HG03064 (cell line): ENCODE measurements at regions not wholly inside any gene's neighbourhood (a gene's known extent, or its start where the extent isn't known, plus 50 kb on each side); places are given as distances from the start of the nearest gene placed in this dataset.
"Not testable (repeated sequence)": the region's sequence is repeated elsewhere in the genome, so short reads cannot be mapped to it uniquely, and the experiment has no call there.

Experiments
- ATAC-seq: cut with Tn5 transposase; IDR thresholded peaks from one replicate; pipeline ENCODE4 v1.9.1; 2021; ENCODE audit warnings: low read depth; ENCODE audit not compliant: unreplicated experiment

DNA sequence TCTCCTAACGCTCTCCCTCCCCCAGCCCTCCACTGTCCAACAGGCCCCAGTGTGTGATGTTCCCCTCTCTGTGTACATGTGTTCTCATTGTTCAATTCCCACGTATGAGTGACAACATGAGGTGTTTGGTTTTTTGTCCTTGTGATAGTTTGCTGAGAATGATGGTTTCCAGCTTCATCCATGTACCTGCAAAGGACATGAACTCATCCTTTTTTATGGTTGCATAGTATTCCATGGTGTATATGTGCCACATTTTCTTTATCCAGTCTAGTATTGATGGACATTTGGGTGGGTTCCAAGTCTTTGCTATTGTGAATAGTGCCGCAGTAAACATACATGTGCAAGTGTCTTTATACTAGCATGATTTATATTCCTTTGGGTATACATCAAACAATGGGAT is 347.4 kb downstream of the MAGEE1 start:
- ATAC-seq = not testable (repeated sequence)

DNA sequence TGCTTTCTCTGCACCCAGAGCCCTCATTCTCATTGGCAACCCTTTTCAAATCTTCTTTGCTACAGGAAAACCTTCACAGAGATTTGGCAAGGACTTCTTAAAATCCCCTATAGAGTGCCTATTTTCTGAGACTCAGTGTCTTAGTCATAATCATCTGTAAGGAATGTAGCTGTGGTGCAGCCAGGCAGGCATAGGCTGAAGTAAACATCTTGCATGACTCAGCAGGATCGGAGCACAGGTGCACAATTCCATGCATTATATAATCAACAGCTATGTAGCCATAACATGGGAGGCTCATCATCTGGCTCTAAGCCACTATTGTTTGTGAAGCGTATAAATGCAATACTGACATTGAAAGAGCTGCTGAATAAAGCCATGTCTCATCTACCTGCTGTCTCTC is 368.8 kb downstream of the MAGEE1 start:
- ATAC-seq = no peak

DNA sequence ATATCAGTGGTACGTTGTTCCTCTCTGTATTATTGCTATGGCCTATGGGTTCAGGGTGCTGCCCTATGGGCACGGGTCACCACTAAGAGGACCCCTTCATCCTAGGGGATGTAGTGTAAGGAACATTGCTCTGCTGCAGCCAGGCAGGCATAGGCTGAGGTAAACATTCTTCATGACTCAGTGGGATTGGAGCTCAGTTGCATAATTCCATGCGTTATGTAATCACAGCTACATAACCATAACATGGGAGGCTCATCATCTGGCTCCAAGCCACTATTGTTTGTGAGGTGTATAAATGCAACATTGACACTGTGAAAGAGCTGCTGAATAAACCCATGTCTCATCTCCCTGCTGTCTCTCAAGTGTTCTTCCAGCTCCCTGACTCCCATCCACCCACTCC is 375.2 kb downstream of the MAGEE1 start:
- no peak for ATAC-seq

DNA sequence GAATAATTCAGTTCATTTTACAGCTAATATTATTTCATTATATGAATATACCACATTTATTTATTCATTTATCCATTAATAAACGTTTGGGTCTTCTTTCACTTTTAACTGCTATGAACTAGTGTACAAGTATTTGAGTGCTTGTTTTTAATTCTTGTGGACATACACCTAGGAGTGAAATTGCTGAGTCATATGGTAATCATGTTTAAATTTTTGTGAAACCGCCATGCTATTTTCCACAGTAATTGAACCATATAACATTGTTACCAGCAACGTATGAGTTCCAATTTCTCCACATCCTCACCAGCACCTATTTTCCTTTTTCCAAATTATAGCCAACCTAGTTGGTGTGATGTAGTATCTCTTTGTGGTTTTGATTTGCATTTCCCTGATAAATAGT is 388.2 kb downstream of the MAGEE1 start:
- no peak for ATAC-seq

DNA sequence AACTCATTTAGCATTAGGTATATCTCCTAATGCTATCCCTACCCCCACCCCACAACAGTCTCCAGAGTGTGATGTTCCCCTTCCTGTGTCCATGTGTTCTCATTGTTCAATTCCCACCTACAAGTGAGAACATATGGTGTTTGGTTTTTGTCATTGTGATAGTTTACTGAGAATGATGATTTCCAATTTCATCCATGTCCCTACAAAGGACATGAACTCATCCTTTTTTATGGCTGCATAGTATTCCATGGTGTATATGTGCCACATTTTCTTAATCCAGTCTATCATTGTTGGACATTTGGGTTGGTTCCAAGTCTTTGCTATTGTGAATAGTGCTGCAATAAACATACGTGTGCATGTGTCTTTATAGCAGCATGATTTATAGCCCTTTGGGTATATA is 389.8 kb downstream of the MAGEE1 start:
- not testable (repeated sequence) for ATAC-seq

DNA sequence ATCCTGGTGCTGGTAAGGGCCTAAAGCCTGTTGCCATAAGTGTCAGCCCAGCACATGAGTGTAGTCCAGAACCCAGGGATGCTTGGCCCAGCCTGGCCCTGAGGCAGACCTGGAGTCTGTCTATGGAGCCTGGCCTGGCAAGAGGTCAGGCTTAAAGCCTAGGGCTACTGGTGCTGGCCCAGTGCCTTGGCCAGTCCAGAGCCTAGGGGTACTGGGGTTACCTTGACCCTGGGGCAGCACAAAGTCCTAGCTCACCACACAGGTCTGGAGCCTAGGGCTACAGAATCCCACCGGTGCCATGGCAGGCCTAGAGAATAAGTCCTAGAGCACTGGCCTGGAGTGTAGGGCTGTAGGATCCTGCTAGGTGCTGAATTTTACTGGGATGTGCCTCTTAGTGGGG is 393.8 kb downstream of the MAGEE1 start:
- ATAC-seq = no peak

DNA sequence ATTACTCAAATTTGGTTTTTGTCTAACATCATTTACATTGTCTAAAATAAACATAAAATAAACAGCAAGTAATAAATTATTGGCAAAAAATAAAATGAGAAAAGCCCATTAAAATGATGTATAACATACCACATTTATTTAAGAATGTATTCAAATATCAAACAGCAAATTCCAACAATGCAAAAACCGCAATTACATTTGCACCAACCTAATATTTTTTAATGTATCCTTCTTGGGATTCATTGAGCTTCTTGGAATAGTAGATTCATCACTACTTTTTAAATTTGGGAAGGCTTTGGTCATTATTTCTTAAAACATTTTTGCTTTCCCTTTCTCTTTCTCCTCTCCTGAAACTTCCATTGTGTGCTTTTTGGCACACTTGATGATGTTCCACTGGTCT is 400.2 kb downstream of the MAGEE1 start:
- no peak for ATAC-seq

DNA sequence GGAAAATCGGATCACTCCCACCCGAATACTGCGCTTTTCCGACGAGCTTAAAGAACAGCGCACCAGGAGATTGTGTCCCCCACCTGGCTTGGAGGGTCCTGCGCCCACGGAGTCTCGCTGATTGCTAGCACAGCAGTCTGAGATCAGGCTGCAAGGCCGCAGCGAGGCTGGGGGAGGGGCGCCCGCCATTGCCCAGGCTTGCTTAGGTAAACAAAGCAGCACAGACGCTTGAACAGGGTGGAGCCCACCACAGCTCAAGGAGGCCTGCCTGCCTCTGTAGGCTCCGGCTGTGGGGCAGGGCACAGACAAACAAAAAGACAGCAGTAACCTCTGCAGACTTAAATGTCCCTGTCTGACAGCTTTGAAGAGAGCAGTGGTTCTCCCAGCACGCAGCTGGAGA is 413.4 kb downstream of the MAGEE1 start:
- ATAC-seq = not testable (repeated sequence)

DNA sequence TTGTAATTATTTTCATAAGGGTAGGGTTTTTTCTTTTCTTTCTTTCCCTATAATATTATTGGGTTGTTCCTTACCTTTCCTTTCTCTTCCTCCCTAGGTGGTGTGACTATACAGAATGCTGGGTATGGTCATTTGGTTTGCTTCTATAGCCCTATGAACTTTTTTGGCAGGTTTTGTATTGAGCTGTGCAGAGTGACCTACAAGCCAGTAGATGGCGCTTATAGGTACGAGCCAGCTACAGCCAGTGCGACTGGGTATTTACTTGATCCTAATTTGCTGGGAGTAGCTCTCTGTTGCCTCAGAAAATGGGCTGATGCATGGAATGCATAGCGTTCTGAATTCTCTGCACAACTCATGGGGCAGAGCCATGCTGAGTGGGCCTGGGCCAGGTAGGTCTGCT is 423.3 kb downstream of the MAGEE1 start:
- no peak for ATAC-seq

DNA sequence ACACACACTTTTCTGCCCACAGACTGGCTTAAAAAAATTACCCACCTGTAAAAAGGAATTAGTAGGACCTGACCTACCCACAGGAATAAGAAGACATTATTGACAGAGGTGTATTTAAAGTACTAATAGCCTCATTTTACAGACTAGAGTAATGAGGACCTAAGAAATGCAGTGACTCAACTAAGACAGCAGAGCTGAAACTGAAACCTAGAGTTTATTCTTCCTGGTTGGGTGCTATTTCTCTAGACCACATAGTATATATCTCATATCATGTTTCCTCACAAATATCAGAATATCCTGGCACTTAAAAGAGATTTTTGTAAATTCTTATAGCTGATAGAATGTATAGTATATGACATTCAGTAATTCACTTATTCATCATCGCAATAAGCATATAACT is 435.0 kb downstream of the MAGEE1 start:
- no peak for ATAC-seq

DNA sequence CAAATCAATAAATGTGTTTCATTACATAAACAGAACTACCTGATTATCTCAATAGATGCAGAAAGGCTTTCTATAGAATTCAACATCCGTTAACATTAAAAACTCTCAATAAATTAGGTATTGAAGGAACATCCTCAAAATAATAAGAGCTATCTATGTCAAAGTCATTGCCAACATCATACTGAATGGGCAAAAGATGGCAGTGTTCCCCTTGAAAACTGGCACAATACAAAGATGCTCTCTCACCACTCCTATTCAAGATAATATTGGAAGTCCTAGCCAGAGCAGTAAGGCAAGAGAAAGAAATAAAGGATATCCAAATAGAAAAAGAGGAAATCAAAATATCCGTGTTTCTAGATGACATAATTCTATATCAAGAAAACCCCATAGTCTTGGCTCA is 466.4 kb downstream of the MAGEE1 start:
- ATAC-seq = no peak

DNA sequence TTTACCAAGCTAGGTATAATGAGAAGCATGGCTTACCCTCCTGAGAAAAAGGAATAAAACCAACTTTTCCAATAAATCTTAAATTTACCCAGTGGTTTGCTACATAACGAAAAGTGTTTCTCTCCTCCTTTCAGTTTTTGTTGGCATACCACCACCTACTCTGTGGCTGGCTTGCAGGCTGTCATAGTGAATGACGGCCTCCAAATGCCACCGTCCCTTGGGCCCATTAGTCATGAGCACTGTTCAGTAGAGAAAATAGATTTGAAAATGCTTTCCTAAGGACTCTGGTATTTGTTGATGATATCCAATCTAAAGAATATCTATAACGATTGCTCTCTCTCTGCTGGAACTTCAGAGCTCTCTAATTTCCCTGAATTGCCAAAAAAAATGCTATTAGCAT is 488.3 kb downstream of the MAGEE1 start:
- no peak for ATAC-seq

DNA sequence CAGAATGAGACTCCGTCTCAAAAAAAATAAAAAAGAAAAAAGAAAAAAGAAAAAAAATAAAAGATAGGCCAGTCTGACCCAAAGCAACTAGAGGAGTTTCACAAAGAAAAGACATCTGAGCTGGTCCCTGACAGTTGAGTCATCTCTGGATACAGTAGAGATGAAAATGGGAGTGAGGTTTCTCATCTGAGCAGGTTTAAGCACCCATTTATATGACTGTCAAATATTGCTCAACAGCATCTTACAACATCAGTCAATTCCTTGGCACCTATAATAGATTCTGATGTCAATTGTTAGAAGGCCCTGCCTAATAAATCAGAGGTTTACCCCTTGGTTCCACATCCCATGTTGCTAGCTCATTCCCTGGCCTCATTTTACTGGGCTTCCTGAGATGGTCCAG is 490.5 kb downstream of the MAGEE1 start:
- no peak for ATAC-seq

DNA sequence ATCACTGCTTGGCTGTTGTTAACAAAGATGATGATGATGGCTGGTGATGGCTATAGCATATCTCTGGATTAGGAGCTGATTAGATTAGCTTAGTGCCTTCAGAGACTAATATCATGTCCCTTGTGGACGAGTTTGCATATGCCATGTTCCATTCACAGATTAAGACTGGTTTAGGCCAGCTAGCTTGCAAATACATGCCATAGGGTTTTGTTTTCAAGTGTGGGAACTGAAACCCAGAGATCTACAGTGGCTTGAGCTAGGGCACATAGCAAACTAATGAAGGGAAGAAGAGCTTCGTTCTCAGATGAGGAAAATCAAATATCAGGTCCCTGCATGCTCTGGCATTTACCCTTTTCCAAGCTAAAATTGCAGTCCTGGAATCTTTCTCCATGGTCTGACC is 492.3 kb downstream of the MAGEE1 start:
- no peak for ATAC-seq

DNA sequence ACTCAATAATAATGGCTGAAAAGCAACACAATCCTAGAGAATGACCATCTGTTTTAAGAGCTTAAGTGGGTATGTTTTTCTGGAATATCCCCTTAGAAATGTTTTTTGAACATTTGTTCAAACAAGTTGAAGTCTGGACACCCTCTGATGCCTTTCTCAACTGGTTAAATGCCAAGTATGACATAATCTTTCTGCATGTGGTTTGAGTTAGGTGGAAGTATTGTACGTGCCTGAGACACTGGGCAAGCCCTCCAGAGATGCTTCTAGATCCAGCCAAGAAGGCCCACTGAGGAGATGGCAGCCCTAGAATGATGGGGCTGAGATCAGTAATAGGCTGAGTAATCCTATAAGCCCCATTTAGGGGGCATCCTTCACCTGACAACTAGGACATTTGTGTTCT is 493.1 kb downstream of the MAGEE1 start:
- no peak for ATAC-seq

DNA sequence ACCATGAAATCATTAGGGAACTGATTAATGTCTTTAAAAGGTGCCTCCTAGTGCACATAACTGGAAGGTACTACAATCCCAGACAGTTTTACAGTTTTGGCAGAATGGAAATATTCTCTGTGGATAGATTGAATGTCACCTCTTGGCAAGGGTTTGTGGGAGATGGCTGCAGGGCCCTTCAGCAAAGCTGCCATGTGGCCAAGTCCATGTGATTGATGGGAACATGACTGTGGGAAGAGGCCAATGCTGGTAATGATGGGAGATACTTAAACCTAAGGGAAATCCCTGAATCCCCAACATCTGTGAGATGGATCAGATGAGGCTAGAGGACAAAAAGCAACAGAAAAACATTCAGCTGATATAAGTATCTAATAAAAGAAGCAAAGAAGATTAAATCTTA is 493.7 kb downstream of the MAGEE1 start:
- no peak for ATAC-seq

DNA sequence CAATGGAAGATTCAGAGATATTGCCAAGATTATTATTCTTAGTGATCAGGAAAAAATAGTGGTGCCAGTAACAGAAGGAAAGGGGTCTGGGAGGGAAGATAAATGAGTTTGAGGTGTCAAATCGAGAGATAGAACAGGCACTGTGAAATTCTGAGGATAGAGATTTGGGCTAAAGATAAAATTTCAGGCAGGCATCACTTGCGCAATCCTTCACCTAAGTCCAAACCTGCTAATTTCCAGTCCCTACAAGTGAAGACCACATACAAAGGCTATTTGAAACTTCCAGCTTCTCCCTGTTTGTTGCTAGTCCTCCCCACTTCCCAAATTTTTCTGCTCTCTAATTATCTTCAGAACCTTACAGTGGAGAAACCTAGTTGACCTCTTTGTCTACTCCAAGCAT is 494.6 kb downstream of the MAGEE1 start:
- no peak for ATAC-seq

DNA sequence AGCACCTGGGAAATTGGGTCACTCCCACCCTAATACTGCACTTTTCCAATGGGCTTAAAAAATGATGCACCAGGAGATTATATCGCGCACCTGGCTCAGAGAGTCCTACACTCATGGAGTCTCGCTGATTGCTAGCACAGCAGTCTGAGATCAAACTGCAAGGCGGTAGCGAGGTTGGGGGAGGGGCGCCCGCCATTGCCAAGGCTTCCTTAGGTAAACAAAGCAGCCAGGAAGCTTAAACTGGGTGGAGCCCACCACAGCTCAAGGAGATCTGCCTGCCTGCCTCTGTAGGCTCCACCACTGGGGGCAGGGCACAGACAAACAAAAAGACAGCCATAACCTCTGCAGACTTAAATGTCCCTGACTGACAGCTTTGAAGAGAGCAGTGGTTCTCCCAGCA is 497.1 kb downstream of the MAGEE1 start:
- ATAC-seq = not testable (repeated sequence)

DNA sequence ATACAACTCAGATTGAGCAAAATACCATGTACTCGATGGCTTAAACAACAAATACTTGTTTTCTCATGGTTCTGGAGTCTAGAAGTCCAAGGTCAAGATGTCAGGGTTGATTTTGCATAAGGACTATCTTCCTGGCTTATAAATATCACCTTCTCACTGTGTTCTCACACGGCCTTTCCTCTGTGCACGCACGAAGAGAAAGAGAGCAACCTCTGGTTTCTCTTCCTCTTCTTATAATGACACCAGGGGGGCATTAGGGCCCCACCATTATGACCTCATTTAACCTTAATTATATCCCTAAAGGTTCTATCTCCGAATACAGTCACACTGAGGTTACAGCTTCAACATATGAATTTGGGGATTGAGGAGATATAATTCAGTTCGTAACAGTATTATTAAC is 504.0 kb downstream of the MAGEE1 start:
- ATAC-seq = no peak

DNA sequence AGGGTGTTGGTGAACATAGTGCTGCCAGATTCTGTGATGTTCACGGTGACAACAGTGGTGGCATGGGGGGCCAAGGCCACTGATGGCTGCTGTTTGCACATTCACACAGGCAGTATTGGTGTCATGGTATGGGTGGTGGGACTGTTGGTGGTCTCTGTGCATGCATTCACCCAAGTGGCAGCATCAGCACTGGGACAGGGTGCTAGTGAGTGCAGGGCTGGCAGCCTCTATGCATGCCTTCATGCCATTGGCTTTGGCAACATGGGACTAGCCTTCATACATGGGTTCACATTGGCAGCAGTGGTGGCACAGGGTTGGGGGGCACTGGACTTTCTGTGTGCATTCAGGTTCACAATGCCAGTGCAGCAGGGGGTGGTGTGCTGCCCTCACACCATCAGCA is 489.7 kb upstream of the FGF16 start:
- no peak for ATAC-seq

DNA sequence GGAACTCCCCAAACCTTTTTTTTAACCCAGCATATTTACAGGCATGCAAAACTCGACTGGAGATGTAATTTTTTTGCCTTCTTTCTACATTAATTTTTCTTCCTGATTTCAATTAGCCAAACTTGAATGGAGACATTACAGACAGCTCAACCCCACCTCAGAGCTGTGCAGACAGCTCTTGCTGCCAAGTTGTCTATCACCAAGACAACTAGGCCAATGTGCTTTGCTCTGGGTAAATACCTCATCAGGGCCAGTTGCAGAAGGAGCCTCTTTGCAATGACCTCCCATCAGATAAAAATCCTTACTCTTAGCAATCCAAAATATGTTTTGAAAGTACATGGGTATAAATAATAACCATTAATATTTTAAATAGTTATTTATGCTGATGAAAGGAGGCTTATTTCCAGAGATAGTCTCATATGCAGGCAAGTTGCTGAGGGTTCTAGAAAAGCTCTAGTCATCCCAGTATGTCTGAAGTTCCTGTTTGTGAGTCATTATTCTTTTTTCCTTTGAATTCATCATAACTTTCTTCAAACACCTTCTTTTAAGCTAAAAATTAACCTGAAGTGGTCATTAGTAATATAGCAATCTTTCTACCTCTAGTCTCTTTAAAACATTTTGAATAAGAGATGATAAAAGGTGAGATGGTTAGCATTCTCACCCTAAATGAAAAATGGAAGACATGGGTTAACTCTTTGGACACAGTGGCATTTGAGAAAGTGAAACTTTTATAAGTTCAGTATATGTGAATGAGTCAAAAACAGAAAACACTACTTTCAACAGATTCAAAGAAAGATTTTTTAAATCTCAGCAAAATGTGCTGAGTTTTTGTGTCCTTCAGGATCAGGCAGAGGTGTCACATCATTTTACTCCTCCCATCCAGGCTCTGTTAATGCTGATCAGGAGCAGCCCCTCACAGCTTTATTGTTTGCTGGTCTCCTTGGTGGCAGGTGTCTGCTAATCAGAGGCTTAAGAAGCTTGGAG is 475.5 kb upstream of the FGF16 start:
- peak; percentile 63 for ATAC-seq

DNA sequence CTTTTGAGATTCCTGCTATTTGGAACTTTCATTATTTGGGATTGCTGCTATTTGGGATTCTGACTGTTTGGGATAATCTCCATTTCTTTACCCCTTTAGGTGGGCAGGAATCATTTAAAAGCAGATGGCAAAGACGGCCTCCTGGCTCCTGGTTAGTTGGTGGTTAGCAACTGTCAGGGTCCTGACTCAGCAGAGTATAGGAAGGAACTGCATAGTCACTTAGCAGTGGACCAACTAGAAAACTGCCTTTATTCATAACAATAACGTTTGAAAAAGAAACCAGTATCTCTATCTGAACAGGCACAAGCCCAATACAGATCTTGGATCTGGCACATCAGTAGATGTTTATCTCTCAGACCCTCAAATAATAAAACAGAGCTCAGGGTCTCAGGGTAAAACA is 469.7 kb upstream of the FGF16 start:
- ATAC-seq = no peak

DNA sequence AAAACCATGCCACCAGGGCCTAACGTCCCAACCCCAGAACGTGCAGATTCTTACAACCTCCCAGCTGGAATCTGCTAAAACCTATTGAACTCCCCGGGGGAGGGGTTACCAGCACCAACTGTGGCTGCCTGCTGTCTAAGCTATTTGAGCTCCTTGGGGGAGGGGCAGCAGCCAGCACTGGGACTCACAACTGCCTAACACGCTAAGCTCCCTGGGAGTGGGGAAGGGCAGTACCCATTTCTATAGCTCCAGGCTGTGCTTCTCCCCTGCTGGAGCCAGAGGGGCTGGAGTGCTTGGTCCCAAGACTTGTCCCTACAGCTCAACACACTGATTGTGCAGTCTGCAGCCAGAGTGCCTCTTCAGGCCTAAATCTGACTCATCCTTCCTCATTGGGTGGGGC is 459.8 kb upstream of the FGF16 start:
- no peak for ATAC-seq
